ENCODE measurements at regions not wholly inside any gene's neighbourhood (a gene's known extent, or its start where the extent isn't known, plus 50 kb on each side); places are given as distances from the start of the nearest gene placed in this dataset.
A peak's percentile ranks its signal among the peaks of the same experiment; 100 is the strongest.

DNA sequence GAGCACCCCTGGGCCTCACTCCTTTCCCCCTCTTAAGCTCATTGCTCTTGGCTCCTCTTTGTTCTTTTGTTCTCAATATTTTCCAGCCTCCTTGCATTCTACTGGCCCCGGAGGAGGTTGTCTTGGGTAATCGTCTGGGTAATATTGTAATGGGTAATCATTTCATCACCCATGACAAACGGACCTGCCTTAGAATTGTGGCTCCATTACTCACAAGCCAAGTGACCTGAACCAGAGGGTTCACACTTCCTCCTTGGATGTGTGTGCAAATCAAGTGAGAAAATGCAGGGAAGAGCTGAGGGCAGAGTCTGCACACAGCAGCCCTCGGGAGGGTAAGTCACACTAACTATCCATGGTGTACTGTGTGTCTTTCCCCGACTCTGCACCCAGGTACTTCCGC, 305.0 kb downstream of the BUD13 start:
- DNase-seq = no peak

DNA sequence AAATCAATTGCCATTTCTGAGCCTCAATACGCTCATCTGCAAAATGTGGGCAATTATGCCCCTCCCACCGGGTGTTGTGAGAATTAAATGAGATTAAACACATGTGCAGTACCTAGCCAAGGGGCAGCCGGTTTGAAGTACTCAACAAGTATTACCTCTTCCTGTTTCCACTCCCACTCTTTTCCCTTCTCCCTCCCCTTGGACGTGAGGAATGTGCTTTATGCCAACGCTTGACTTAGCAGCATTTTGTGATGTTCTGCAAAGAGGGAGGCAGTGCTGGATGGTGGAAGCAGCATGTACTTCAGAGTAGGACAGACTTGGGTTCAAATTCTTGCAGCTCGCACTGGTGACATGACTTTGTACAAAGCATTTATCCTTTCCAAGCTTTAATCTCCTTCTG, 306.0 kb downstream of the BUD13 start:
- DNase-seq = no peak

- DNase-seq = no peak
Observed at GRCh38 chr11:116466191-116466590, 306.6 kb downstream of the BUD13 start.

DNA sequence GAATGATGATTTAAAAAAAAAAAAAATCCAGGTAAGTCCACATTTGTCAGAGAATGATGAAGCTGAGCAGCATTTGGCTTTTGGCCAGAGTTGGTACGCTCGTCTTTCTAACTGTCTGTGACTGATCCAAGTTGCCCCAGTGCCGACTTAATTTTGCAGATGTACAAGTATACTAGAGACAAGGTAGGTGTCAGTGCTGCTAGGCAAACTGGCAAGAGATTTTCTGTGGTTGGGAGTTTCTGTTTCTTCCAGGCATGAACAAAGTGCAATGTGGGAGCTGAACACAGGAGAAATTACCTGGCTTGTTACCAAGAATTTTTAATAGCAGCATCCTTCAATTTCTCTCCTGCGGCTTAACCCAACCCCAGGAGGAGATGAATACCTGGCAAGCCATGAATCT, 307.7 kb downstream of the BUD13 start:
- no peak for DNase-seq

GRCh38 chr11:116461789-116462188, 311.0 kb downstream of the BUD13 start:
- DNase-seq = no peak

GRCh38 chr11:116460156-116460920, 312.4 kb downstream of the BUD13 start:
- DNase-seq = no peak

DNA sequence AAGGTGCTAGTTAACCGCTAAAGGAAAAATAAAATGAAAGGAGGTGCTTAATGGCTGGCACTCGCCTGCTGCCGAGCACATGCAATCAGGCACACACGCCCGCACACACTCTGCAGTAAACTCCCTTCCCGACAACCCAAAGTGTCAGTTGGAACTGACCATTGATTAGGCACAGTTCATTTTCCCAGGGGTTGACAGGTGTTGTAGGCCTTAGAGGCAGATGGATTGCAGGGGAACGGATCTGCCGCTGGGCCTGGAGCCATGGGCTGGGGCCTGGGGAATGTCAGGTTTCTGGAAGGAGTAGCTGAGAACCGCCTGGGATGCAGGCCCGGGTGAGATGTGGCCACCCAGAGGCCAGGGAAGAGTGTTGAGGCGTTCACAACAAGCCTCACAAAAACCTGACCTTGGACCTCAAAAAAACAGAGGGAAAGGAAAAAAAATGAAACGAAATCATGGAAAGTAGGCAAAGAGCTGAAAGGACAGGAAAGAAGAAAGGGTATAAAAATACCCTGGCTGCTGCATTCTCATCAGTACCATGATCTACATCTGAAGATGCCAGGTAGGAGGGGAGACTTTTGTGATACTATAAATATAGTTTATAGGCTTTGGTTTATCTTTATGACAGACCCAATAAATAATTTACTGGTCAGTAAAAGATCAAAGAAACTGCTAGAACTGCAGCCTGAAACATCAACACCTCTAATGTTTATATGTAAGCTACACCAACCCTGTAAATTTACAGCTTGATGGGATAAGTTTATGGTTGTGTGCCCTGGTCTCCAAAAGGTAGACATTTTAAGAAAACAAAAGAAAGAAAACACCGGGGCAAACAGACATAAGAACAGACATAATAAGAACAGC, 313.4 kb downstream of the BUD13 start:
- no peak for DNase-seq

DNA sequence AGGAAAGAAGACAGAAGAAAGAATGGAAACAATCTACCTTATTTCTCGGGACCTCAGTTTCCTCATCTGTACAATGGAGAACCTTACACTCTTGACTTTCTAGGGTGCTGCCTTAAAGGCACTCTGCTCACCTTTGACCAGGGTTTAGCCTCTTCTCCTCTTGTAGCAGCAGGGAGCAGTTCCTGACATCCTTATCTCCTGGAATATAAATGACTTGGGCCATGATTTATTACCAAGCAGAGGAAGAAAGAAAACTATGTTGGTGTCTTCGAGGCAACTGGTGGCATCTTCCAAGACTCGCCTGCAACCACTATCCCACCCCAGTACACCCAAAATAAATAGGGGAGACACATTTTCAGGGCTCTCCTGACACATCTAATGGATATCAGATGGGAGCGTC, 314.2 kb downstream of the BUD13 start:
- DNase-seq = no peak

- no peak for DNase-seq
Observed at GRCh38 chr11:116457336-116458007, 315.3 kb downstream of the BUD13 start.

- no peak for DNase-seq
Observed at GRCh38 chr11:116454951-116455350, 317.8 kb downstream of the BUD13 start.

- DNase-seq = peak; percentile 44
Observed at GRCh38 chr11:116454020-116454645, 318.7 kb downstream of the BUD13 start.

GRCh38 chr11:116452461-116452860, 320.3 kb downstream of the BUD13 start:
- no peak for DNase-seq

GRCh38 chr11:116449522-116449921, 323.3 kb downstream of the BUD13 start:
- DNase-seq = no peak

DNA sequence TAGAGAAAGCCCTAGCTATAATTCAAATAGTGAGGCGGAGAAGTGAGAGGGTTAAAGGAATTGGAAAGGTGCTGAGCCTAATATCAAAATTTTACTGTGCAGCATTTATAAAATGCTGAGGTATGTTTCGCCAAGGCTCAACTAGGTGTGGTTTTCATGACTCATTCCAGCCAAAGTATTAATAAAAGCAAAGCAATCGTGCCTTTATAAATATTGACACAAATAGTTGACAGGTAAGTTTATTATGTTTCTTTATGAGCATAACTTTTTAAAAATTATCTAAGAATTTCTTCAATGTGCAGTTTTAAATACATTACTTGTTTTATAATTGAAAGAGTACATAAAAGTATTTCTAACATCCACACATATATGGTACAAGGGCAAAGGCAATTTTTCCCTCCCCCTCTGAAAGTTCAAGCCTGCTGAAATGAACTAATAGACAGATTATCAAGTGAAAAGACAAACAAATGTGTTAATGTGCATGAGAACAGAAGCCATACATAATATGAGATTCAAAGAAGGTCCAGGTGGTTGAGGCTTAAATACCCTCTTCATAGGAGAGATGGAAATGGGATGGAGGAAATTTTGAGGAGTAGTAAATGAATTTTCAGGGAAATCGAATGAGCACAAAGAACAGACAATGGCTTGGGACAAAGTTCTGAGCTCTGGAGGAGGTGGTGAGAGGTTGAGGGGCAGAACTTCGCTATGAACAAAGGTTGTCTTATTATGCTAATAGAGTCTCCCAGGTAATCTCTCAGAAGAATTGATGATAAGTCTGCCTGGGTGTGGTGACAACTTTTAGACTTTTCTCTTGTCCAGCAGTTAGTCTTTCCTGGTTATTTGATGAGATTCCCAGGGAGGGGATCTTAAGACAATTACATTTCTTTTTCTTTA, 326.5 kb downstream of the BUD13 start:
- no peak for DNase-seq

DNA sequence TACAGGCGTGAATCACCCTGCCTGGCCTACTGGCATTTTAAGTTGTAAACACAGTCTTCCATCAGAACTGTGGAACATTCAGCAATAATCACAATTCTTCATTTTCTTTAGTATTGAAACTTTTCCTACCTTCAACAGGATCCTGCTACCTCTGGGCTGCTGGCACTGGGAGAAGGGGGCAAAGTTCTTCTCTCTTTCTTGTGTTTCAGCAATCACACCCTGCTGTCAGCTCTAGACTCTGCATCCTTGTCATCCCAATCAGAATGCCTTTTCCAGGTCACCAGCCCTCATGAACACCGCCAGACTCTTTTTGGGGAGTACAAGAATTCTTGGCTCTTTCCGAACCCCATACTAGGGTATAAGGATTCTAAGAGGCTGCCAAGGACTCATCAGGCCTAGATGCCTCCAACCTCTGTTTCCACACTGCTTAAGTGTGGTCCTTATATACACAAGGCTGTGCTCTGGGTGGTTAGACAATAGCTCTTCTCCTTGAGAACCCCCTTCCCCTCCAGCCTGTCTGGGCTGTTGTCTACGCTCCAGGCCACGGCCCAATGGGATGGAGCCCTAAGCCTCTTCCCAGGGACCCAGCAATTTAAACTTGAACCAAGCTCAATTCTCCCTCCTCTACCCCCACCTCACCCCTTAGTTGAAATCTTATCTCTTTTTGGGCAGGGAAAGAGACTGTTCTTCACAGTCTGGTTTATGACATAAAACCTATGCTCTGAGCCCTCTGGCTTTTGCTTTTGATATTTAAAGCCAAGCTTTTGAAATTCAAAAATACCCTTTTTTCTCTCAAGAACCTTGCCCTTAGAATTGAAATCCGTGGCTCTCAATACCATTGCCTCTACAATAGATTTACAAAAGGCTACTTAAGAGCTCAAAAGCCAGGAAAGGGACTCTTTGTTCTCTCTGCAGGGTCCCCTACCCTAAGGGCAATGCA, 327.4 kb downstream of the BUD13 start:
- DNase-seq = no peak

- no peak for DNase-seq
Observed at GRCh38 chr11:116442238-116442752, 330.5 kb downstream of the BUD13 start.

DNA sequence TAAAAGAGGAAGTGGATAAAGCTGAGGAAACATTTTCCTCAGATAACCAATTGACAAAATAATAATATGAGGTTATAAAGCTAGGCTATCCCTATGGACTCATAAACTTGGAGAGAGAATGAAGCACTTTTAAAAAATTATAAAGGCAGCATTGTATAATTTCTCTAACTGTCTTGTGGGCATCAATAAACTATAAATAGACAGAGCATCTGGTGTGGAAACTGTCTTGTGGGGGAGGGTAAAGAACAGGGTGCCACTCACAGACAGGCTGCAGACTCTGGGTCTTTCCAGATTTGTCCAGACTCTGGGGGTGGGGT, 333.5 kb downstream of the BUD13 start:
- no peak for DNase-seq

- no peak for DNase-seq
Observed at GRCh38 chr11:116438651-116439360, 334.0 kb downstream of the BUD13 start.

- no peak for DNase-seq
Observed at GRCh38 chr11:116434986-116435385, 337.8 kb downstream of the BUD13 start.

GRCh38 chr11:116432301-116432700, 340.5 kb downstream of the BUD13 start:
- no peak for DNase-seq
